ENCODE measurements at regions not wholly inside any gene's neighbourhood (a gene's known extent, or its start where the extent isn't known, plus 50 kb on each side); places are given as distances from the start of the nearest gene placed in this dataset.

- TF ChIP-seq POLR2A (IDR thresholded peaks at IDR 0.05), result no peak
- TF ChIP-seq, protein P1, sequence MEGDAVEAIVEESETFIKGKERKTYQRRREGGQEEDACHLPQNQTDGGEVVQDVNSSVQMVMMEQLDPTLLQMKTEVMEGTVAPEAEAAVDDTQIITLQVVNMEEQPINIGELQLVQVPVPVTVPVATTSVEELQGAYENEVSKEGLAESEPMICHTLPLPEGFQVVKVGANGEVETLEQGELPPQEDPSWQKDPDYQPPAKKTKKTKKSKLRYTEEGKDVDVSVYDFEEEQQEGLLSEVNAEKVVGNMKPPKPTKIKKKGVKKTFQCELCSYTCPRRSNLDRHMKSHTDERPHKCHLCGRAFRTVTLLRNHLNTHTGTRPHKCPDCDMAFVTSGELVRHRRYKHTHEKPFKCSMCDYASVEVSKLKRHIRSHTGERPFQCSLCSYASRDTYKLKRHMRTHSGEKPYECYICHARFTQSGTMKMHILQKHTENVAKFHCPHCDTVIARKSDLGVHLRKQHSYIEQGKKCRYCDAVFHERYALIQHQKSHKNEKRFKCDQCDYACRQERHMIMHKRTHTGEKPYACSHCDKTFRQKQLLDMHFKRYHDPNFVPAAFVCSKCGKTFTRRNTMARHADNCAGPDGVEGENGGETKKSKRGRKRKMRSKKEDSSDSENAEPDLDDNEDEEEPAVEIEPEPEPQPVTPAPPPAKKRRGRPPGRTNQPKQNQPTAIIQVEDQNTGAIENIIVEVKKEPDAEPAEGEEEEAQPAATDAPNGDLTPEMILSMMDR (IDR thresholded peaks at IDR 0.05), result peak; percentile 25 to 57 (median 54)
- intact Hi-C loops (cut with DNase I), result loop anchor here (5.0 kb wide), 1 partner anchor 165 kb away; no protein-coding TSS in a partner anchor
- DNase-seq (peak; percentile 42 to 63 (median 56)), ATAC-seq (peak; percentile 66 to 79 (median 74))
- Histone ChIP-seq H3K4me3 (peak overlapping the region; percentile 10 to 40 (median 37)), H3K27me3 (no peaks in the 10 kb centered on the region), H3K27ac (peak overlapping the region in 1 of 3 donors; percentile 52), H3K9me3 (no peaks in the 10 kb centered on the region), H3K4me1 (peaks cover 0 to 11% (median 3%) of the 10 kb centered on the region in 4 donors), H3K36me3 (no peaks in the 10 kb centered on the region)
- 39% methylated on average over 6 of the region's 12 CpGs for WGBS (ENCODE audit: insufficient coverage, low coverage, low lambda C conversion rate, missing lambda C conversion rate)
Observed at GRCh38 chr16:85986931-85987749, 88.2 kb downstream of the IRF8 start.

DNA sequence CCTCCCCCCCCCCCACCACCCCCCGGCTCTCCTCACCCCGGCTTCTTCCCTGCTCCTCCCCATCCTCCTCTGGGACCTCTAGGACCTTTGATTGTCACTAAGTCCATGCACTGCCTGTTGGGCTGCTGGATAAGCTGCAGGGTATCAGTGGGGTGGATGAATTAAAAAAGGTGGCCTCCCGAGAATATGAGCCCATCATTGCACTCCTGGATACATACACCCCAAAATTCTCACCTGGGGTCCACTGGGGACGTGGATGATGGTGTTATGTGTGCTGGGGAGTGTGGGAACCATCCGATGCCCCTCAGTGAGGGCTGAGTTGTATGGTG, 88.8 kb downstream of the IRF8 start:
- no peak for DNase-seq
- no peak for ATAC-seq
- Histone ChIP-seq H3K27ac (no peak overlapping the region), H3K4me3 (no peak overlapping the region), H3K4me1 (peaks cover 0 to 11% (median 3%) of the 10 kb centered on the region in 4 donors), H3K9me3 (no peaks in the 10 kb centered on the region), H3K27me3 (no peaks in the 10 kb centered on the region), H3K36me3 (no peaks in the 10 kb centered on the region)
- 40% methylated on average over 3 of the region's 5 CpGs for WGBS (ENCODE audit: insufficient coverage, low coverage, low lambda C conversion rate, missing lambda C conversion rate)
- intact Hi-C loops (cut with DNase I), result loop anchor here (5.0 kb wide), 1 partner anchor 165 kb away; no protein-coding TSS in a partner anchor
- no peak for TF ChIP-seq POLR2A (IDR thresholded peaks at IDR 0.05)
- TF ChIP-seq, protein P1 (IDR thresholded peaks at IDR 0.05), result peak in 1 of 4 donors; percentile 5

- DNase-seq (no peak), ATAC-seq (no peak)
- WGBS (ENCODE audit: insufficient coverage, low coverage, low lambda C conversion rate, missing lambda C conversion rate), result 73% methylated on average over 5 of the region's 5 CpGs
- Histone ChIP-seq H3K27ac (no peak overlapping the region), H3K4me3 (no peak overlapping the region), H3K4me1 (peaks cover 0 to 11% (median 3%) of the 10 kb centered on the region in 4 donors), H3K36me3 (no peaks in the 10 kb centered on the region), H3K9me3 (no peaks in the 10 kb centered on the region), H3K27me3 (no peaks in the 10 kb centered on the region)
- intact Hi-C loops (cut with DNase I), result loop anchor here (5.0 kb wide), 1 partner anchor 166 kb away; no protein-coding TSS in a partner anchor
- no peak for TF ChIP-seq POLR2A (IDR thresholded peaks at IDR 0.05)
- TF ChIP-seq, protein P1 (IDR thresholded peaks at IDR 0.05), result no peak
Observed at GRCh38 chr16:85988306-85988705, 89.3 kb downstream of the IRF8 start.

DNA sequence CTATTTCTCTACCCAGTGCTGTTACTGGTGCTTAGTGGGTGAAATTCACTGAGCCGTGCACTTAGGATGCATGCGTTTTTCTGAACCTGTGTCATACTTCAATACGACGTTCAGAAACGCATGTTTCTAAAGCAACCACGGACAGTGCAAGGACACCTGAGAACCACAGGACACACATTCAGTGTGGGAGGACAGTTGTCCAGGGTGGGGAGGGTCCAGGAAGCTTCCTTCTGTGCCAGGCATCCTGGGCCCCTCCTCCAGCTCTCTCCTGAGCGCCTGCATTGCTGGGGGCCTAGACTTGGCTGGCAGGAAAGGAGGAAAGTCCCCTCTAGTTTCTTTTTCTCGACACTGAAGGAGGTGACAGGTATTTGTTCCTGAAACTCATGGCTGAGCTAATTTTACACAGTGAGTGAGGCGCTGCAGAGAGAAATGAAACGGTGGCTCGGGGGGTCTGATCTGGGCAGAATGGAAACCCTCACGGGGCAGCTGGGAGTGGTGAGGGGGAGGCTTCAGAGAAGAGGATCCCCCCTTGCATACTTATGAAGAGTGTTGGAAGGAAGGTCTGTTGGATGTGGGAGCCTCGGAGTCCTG, 89.9 kb downstream of the IRF8 start:
- peak in 1 of 3 donors; percentile 31 for DNase-seq
- TF ChIP-seq, protein P1 (IDR thresholded peaks at IDR 0.05), result no peak
- no peak for TF ChIP-seq POLR2A (IDR thresholded peaks at IDR 0.05)
- H3K27me3 ChIP-seq, result no peaks in the 10 kb centered on the region
- no peak overlapping the region for H3K4me3 ChIP-seq
- H3K9me3 ChIP-seq, result no peaks in the 10 kb centered on the region
- 61% methylated on average over 13 of the region's 13 CpGs for whole genome bisulfite sequencing (ENCODE audit: insufficient coverage, low coverage, low lambda C conversion rate, missing lambda C conversion rate)
- intact Hi-C loops (cut with DNase I), result loop anchor here (5.0 kb wide), 1 partner anchor 167 kb away; no protein-coding TSS in a partner anchor
- no peak overlapping the region for H3K27ac ChIP-seq
- H3K4me1 ChIP-seq, result peaks cover 0 to 11% (median 3%) of the 10 kb centered on the region in 4 donors
- no peaks in the 10 kb centered on the region for H3K36me3 ChIP-seq
- ATAC-seq, result no peak
